OCI-LY7 (cell line): ENCODE measurements at regions not wholly inside any gene's neighbourhood (a gene's known extent, or its start where the extent isn't known, plus 50 kb on each side); places are given as distances from the start of the nearest gene placed in this dataset.

Source experiments
- EZH2phosphoT487 ChIP-seq: fragments of 200-600 bp; sonication (generic); IDR thresholded peaks from 2 replicates; pipeline ENCODE4 v1.6.1; 2018; ENCODE audit warnings: low read depth, borderline replicate concordance, mild to moderate bottlenecking, mixed run types, antibody characterized with exemption, low read length, moderate library complexity, mixed read lengths
- TF ChIP-seq, protein P1 (sequence below): fragments of 200-600 bp; sonication (generic); conservative IDR thresholded peaks from 2 replicates; pipeline ENCODE4 v1.5.1; 2014; ENCODE audit warnings: mild to moderate bottlenecking, antibody characterized with exemption, low read length, moderate library complexity, mixed read lengths

DNA sequence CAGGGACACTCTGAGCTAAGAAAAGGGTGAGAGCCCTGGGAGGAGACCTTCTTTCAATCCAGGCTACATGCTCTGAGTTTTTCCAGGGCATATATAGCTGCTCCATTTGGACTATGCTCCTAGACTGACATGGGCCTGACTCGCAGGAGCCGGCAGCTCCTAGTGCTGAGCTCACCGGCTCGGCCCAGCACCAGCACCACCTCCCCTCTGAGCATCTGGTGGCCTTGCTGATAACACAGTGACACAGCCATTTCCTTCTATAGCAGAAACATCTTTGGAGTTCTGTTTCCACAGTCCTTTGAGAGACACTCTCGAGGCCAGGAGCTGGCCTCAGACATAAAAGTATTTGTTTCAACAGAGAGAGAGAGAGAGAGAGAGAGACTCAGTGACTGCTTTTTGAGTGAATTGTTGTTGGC is 184.9 kb downstream of the TM9SF2 start:
- TF ChIP-seq, protein P1, sequence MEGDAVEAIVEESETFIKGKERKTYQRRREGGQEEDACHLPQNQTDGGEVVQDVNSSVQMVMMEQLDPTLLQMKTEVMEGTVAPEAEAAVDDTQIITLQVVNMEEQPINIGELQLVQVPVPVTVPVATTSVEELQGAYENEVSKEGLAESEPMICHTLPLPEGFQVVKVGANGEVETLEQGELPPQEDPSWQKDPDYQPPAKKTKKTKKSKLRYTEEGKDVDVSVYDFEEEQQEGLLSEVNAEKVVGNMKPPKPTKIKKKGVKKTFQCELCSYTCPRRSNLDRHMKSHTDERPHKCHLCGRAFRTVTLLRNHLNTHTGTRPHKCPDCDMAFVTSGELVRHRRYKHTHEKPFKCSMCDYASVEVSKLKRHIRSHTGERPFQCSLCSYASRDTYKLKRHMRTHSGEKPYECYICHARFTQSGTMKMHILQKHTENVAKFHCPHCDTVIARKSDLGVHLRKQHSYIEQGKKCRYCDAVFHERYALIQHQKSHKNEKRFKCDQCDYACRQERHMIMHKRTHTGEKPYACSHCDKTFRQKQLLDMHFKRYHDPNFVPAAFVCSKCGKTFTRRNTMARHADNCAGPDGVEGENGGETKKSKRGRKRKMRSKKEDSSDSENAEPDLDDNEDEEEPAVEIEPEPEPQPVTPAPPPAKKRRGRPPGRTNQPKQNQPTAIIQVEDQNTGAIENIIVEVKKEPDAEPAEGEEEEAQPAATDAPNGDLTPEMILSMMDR: no peak
- TF ChIP-seq EZH2phosphoT487: no peak
